Gastroesophageal sphincter (tissue), 3 donors: ENCODE measurements at regions not wholly inside any gene's neighbourhood (a gene's known extent, or its start where the extent isn't known, plus 50 kb on each side); places are given as distances from the start of the nearest gene placed in this dataset.

Experiments used
- CTCF ChIP-seq, 4 experiments: fragments of 200-600 bp in 2 of 4; fragments of 450-650 bp in 2 of 4; sonication (generic) in 1 of 4; IDR thresholded peaks; one replicate each; pipeline ENCODE4 v1.5.1; 2017 to 2019; ENCODE audit warnings: antibody characterized with exemption in 4 of 4, mild to moderate bottlenecking in 2 of 4, moderate library complexity in 2 of 4
- POLR2A ChIP-seq, 2 donors: fragments of 450-650 bp; IDR thresholded peaks; one replicate each; pipeline ENCODE4 v1.6.1; 2017; ENCODE audit warnings: antibody characterized with exemption in 2 of 2, mild to moderate bottlenecking in 2 of 2, moderate library complexity in 1 of 2
- POLR2AphosphoS5 ChIP-seq: sonication (generic); formaldehyde crosslinking; IDR thresholded peaks from one replicate; pipeline ENCODE4 v1.6.1; 2017; ENCODE audit warnings: antibody characterized with exemption

DNA sequence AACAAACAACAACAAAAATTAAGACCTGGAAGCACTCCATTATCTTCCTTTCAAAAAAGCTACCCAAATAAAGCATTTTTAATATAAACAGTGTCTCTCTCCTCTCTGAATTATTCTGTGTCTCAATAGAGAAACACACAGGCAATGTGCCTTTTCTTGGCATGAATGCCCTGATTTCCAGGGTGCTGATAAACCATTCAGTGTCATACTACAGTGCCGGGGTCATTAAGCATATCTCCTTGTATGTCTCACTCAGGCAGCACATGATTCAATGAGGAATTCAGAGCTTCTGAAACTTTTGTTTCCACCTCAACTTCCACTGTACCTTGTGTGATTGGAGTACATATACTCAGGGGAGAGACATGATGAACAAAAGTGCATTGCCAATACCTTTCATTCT is 294.0 kb upstream of the SLC24A2 start:
- no peak for TF ChIP-seq CTCF (IDR thresholded peaks at IDR 0.05)
- no peak for TF ChIP-seq POLR2A (IDR thresholded peaks at IDR 0.05)
- no peak for TF ChIP-seq POLR2AphosphoS5
